K562 (cell line): ENCODE measurements at regions not wholly inside any gene's neighbourhood (a gene's known extent, or its start where the extent isn't known, plus 50 kb on each side); places are given as distances from the start of the nearest gene placed in this dataset.

Experiments used
- ATAC-seq: fragments of 200-7000 bp; cut with Tn5 transposase; 3 replicates; pipeline ENCODE4 v1.9.1; 2020; ENCODE audit warnings: moderate library complexity
- BruUV-seq: library from RNA; stranded (reverse); fragments of 400-500 nt; replicated peaks from 2 replicates; lab custom pipeline; 2021; lab: Mats Ljungman, UMichigan
- CTCF ChIA-PET: fragments of 300-600 bp; formaldehyde crosslinking; extraction: SDS; loops from one replicate; lab custom pipeline; 2021; ENCODE audit warnings: low intra/inter-chr PET ratio; lab: Yijun Ruan, JAX
- POLR2A ChIA-PET: fragments of 300-600, 350-650 bp; sonication (Branson Sonifier 250); formaldehyde crosslinking; extraction: SDS; loops from one replicate; lab custom pipeline; 2021; ENCODE audit warnings: antibody characterized with exemption, inconsistent platforms; lab: Yijun Ruan, JAX
- DNase-seq, 4 experiments: peaks; one replicate each; pipeline versions ENCODE4 v3.0.0 to v3.0.0-alpha.2; 2011 to 2018; ENCODE audit warnings: low spot score in 3 of 4, mixed read lengths in 3 of 4; ENCODE audit errors: extremely low read depth in 1 of 4
- FAIRE-seq: peaks from 2 replicates; lab custom pipeline; 2011; peaks lifted over from hg19 to GRCh38; lab: Jason Lieb, UNC
- H2AFZ ChIP-seq: 2 replicates; pipeline ENCODE4 v1.6.0; 2011; ENCODE audit warnings: low read depth, low read length, control low read depth, inconsistent platforms
- H3K27ac ChIP-seq: fragments of 200-600 bp; 3 replicates; pipeline ENCODE4 v1.8.0; 2011; ENCODE audit warnings: low read depth, mild to moderate bottlenecking, control low read depth, inconsistent platforms, low read length, moderate library complexity, mixed read lengths; ENCODE audit errors: extremely low read depth
- H3K27me3 ChIP-seq, 2 experiments: fragments of 300-600 bp in 1 of 2; 2 replicates in 1 of 2; 3 replicates in 1 of 2; pipeline versions ENCODE4 v1.6.0 to v1.8.0; 2011; ENCODE audit warnings: inconsistent platforms in 2 of 2, low read length in 2 of 2, mild to moderate bottlenecking in 1 of 2, mixed read lengths in 1 of 2, moderate library complexity in 1 of 2; ENCODE audit not compliant: control insufficient read depth in 2 of 2, insufficient read depth in 2 of 2
- H3K36me3 ChIP-seq: fragments of 300-600 bp; 3 replicates; pipeline ENCODE4 v1.8.0; 2011; ENCODE audit warnings: mild to moderate bottlenecking, low read length, inconsistent platforms; ENCODE audit not compliant: control insufficient read depth, insufficient read depth
- H3K4me1 ChIP-seq, 2 experiments: fragments of 200-600 bp in 1 of 2; replicated peaks in 1 of 2; 2 replicates in 1 of 2; 3 replicates in 1 of 2; pipeline versions ENCODE4 v1.5.1 to v1.8.0; 2011; ENCODE audit warnings: inconsistent platforms in 2 of 2, low read length in 2 of 2, mild to moderate bottlenecking in 1 of 2, mixed read lengths in 1 of 2, moderate library complexity in 1 of 2; ENCODE audit not compliant: control insufficient read depth in 2 of 2, insufficient read depth in 2 of 2
- H3K4me2 ChIP-seq: 2 replicates; pipeline ENCODE4 v1.6.1; 2011; ENCODE audit warnings: low read length, control low read depth, inconsistent platforms, mixed read lengths; ENCODE audit not compliant: insufficient read depth
- H3K4me3 ChIP-seq: fragments of 200-600 bp; sonication (generic), shearing (Covaris generic); 2 replicates; pipeline ENCODE4 v1.5.1; 2016; ENCODE audit warnings: control low read depth, inconsistent platforms
- H3K79me2 ChIP-seq: fragments of 200-600 bp; 3 replicates; pipeline ENCODE4 v1.8.0; 2011; ENCODE audit warnings: low read length, inconsistent platforms; ENCODE audit not compliant: control insufficient read depth, insufficient read depth
- H3K9ac ChIP-seq, 2 experiments: 2 replicates each; pipeline versions ENCODE4 v1.6.0 to v1.6.1; 2011; ENCODE audit warnings: low read depth in 2 of 2, low read length in 2 of 2, control low read depth in 1 of 2, inconsistent platforms in 1 of 2, mild to moderate bottlenecking in 1 of 2, mixed read lengths in 1 of 2; ENCODE audit not compliant: insufficient read depth in 1 of 2
- H3K9me1 ChIP-seq: one replicate; pipeline ENCODE4 v1.6.0; 2011; ENCODE audit warnings: inconsistent platforms, mild to moderate bottlenecking, low read length, moderate library complexity; ENCODE audit not compliant: control insufficient read depth, insufficient read depth
- H3K9me3 ChIP-seq: replicated peaks from 2 replicates; pipeline ENCODE4 v1.5.1; 2011; ENCODE audit warnings: low read depth, low read length, inconsistent platforms; ENCODE audit not compliant: control insufficient read depth, insufficient read depth
- H4K20me1 ChIP-seq: replicated peaks from 2 replicates; pipeline ENCODE4 v1.6.1; 2011; ENCODE audit warnings: low read length, inconsistent platforms, mixed read lengths; ENCODE audit not compliant: control insufficient read depth, insufficient read depth
- CSDE1 ChIP-seq, 2 experiments: fragments of 450-650 bp; IDR thresholded peaks; 2 replicates each; pipeline ENCODE4 v1.6.1; 2016; ENCODE audit warnings: mild to moderate bottlenecking in 1 of 2
- CXXC5 ChIP-seq: fragments of 250-450 bp; sonication (Bioruptor Pico); IDR thresholded peaks from 2 replicates; pipeline ENCODE4 v1.8.0; 2022; ENCODE audit warnings: inconsistent platforms, mild to moderate bottlenecking, moderate library complexity
- KDM2B ChIP-seq: fragments of 250-450 bp; sonication (Bioruptor Pico); IDR thresholded peaks from 2 replicates; pipeline ENCODE4 v1.8.0; 2021; ENCODE audit warnings: mild to moderate bottlenecking, moderate library complexity
- KDM5B ChIP-seq: fragments of 200-600 bp; sonication (generic); IDR thresholded peaks from 2 replicates; pipeline ENCODE4 v1.6.1; 2012; ENCODE audit warnings: low read depth, mild to moderate bottlenecking, moderate library complexity, low read length, control low read depth, inconsistent platforms; ENCODE audit not compliant: insufficient replicate concordance
- LCOR ChIP-seq: sonication (generic); formaldehyde crosslinking; IDR thresholded peaks from 2 replicates; pipeline ENCODE4 v1.8.0; 2022; ENCODE audit warnings: mild to moderate bottlenecking, missing genetic modification reagents
- MTA2 ChIP-seq: fragments of 450-650 bp; IDR thresholded peaks from 2 replicates; pipeline ENCODE4 v1.6.1; 2016; ENCODE audit warnings: low read depth
- PHF20 ChIP-seq: fragments of 450-650 bp; IDR thresholded peaks from 2 replicates; pipeline ENCODE4 v1.6.1; 2018; ENCODE audit not compliant: partially characterized antibody
- POLR3A ChIP-seq: IDR thresholded peaks from 2 replicates; pipeline ENCODE4 v1.6.1; 2011; ENCODE audit warnings: borderline replicate concordance, mild to moderate bottlenecking, moderate library complexity; ENCODE audit not compliant: insufficient read length, insufficient read depth; ENCODE audit errors: extremely low read depth
- PRPF4 ChIP-seq: fragments of 200-400 bp; formaldehyde crosslinking; IDR thresholded peaks from one replicate; pipeline ENCODE4 v1.6.1; 2017; ENCODE audit warnings: low read length, low read depth, mild to moderate bottlenecking; ENCODE audit not compliant: insufficient read depth, poor library complexity, severe bottlenecking
- SMARCA4 ChIP-seq: fragments of 450-650 bp; IDR thresholded peaks from 2 replicates; pipeline ENCODE4 v1.6.1; 2016
- U2AF2 ChIP-seq: fragments of 200-400 bp; formaldehyde crosslinking; optimal IDR thresholded peaks from 2 replicates; pipeline ENCODE3; 2017; ENCODE audit warnings: low read depth, mild to moderate bottlenecking, low read length
- ZNF134 ChIP-seq: fragments of 250-450 bp; sonication (Bioruptor Pico); conservative IDR thresholded peaks from 2 replicates; pipeline ENCODE4 v1.4.0; 2020
- ZNF253 ChIP-seq: fragments of 250-450 bp; sonication (Bioruptor Pico); conservative IDR thresholded peaks from 2 replicates; pipeline ENCODE4 v1.6.1; 2021; ENCODE audit warnings: mild to moderate bottlenecking
- ZNF79 ChIP-seq: fragments of 250-450 bp; sonication (Bioruptor Pico); IDR thresholded peaks from 2 replicates; pipeline ENCODE4 v1.4.0; 2020; ENCODE audit warnings: low read depth, mild to moderate bottlenecking, moderate library complexity
- in situ Hi-C: fragments of 300-500 bp; cut with MboI; formaldehyde crosslinking; loops from 4 replicates; pipeline ENCODE4 v1.15.0; 2018; ENCODE audit warnings: inconsistent platforms, mixed read lengths
- intact Hi-C: fragments of 100-400 bp; cut with micrococcal nuclease; formaldehyde crosslinking; loops from 2 replicates; pipeline ENCODE4 v1.14.2; 2022
- TF ChIP-seq, protein P1 (sequence below): fragments of 450-650 bp; conservative IDR thresholded peaks from 2 replicates; pipeline ENCODE4 v1.6.1; 2016; ENCODE audit warnings: missing genetic modification characterization, low read depth, mild to moderate bottlenecking, control low read depth, missing compliant biosample characterization
- TF ChIP-seq, protein P2 (sequence below): fragments of 450-650 bp; IDR thresholded peaks from one replicate; pipeline ENCODE4 v1.6.1; 2018; ENCODE audit warnings: mild to moderate bottlenecking, moderate library complexity; ENCODE audit not compliant: partially characterized antibody
- TF ChIP-seq, protein P3 (sequence below): sonication (generic); IDR thresholded peaks from 2 replicates; pipeline ENCODE4 v1.6.1; 2016

DNA sequence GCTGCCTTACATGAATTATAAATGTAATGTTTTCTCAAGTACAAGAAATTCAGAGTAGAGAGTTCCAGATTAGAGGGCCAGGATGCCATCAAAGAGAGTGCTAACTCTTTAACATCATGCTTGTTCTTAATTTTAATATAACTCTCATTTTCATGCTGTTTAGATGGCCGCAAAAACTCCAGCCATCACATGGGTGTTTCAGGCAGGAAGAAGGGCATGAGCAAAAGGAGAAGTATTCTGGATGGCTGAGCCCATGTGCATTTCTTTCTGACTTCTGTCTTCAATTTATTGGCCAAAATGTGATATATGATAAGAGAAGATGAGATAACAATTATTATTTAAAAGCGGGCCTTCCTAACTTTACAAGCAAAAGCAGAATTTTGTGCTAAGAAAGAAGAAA lies 1328.6 kb downstream of the MRPL39 start (continued):
- no peak for TF ChIP-seq PRPF4
- TF ChIP-seq KDM2B (CRISPR knock-in tag): no peak
- TF ChIP-seq CSDE1 (IDR thresholded peaks at IDR 0.05): no peak
- no peak for TF ChIP-seq POLR3A
- TF ChIP-seq ZNF253 (CRISPR knock-in tag): no peak
- no peak for TF ChIP-seq ZNF79 (CRISPR knock-in tag)
- no peak for TF ChIP-seq ZNF134 (CRISPR knock-in tag)

DNA sequence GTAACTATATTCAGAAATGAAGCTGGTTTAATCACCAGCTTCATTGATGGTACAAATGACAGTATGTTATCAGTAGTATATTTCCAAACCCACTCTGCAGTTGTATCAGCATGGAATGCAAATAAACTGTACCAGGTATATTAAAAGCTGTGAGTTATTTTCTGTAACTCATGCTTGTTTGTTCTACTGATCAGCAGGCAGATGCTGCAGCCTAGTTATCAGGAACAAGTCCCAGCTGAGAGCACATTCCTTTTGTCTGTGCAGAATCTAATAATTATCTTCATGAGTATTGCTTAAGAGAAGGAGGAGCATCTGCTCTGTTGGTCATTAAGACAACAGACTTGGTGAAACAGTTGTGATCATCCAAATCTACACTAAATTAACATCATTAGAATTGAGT lies 1331.1 kb downstream of the MRPL39 start:
- no peak for DNase-seq
- ATAC-seq: no peak
- no peaks in the 10 kb centered on the region for H4K20me1 ChIP-seq
- H3K4me3 ChIP-seq: no peak overlapping the region
- in situ Hi-C loops: no loop called here
- H3K9me1 ChIP-seq: no peaks in the 10 kb centered on the region
- POLR2A ChIA-PET: no interaction called here
- H3K9me3 ChIP-seq: no peaks in the 10 kb centered on the region
- H2AFZ ChIP-seq: no peak overlapping the region
- H3K36me3 ChIP-seq: no peaks in the 10 kb centered on the region
- H3K27ac ChIP-seq: no peak overlapping the region
- TF ChIP-seq, protein P1, sequence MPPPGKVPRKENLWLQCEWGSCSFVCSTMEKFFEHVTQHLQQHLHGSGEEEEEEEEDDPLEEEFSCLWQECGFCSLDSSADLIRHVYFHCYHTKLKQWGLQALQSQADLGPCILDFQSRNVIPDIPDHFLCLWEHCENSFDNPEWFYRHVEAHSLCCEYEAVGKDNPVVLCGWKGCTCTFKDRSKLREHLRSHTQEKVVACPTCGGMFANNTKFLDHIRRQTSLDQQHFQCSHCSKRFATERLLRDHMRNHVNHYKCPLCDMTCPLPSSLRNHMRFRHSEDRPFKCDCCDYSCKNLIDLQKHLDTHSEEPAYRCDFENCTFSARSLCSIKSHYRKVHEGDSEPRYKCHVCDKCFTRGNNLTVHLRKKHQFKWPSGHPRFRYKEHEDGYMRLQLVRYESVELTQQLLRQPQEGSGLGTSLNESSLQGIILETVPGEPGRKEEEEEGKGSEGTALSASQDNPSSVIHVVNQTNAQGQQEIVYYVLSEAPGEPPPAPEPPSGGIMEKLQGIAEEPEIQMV (tag): no peak
- TF ChIP-seq, protein P2, sequence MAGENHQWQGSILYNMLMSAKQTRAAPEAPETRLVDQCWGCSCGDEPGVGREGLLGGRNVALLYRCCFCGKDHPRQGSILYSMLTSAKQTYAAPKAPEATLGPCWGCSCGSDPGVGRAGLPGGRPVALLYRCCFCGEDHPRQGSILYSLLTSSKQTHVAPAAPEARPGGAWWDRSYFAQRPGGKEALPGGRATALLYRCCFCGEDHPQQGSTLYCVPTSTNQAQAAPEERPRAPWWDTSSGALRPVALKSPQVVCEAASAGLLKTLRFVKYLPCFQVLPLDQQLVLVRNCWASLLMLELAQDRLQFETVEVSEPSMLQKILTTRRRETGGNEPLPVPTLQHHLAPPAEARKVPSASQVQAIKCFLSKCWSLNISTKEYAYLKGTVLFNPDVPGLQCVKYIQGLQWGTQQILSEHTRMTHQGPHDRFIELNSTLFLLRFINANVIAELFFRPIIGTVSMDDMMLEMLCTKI: no peak
- TF ChIP-seq, protein P3, sequence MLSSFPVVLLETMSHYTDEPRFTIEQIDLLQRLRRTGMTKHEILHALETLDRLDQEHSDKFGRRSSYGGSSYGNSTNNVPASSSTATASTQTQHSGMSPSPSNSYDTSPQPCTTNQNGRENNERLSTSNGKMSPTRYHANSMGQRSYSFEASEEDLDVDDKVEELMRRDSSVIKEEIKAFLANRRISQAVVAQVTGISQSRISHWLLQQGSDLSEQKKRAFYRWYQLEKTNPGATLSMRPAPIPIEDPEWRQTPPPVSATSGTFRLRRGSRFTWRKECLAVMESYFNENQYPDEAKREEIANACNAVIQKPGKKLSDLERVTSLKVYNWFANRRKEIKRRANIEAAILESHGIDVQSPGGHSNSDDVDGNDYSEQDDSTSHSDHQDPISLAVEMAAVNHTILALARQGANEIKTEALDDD: no peak
- TF ChIP-seq CXXC5 (CRISPR knock-in tag) (no peak), MTA2 (no peak), U2AF2 (no peak), PHF20 (no peak), LCOR (CRISPR knock-in tag) (no peak), KDM5B (no peak), SMARCA4 (no peak)
- TF ChIP-seq, all 486 proteins: peak for 0
- H3K27me3 ChIP-seq: no peaks in the 10 kb centered on the region
- H3K4me2 ChIP-seq: no peak overlapping the region
- intact Hi-C loops: no loop called here
- peaks cover 0 to 2% of the 10 kb centered on the region in 2 experiments; a peak in 2 of 5 replicates for H3K4me1 ChIP-seq
- no peak for FAIRE-seq
- H3K9ac ChIP-seq: no peak overlapping the region
- no TSS peak for BruUV-seq
- CTCF ChIA-PET: no interaction called here
- no peaks in the 10 kb centered on the region for H3K79me2 ChIP-seq
